Fibroblast of villous mesenchyme (primary cell): ENCODE measurements at regions not wholly inside any gene's neighbourhood (a gene's known extent, or its start where the extent isn't known, plus 50 kb on each side); places are given as distances from the start of the nearest gene placed in this dataset.
A peak's percentile ranks its signal among the peaks of the same experiment; 100 is the strongest.

Source experiments
- DNase-seq: peaks from one replicate; pipeline ENCODE4 v3.0.0-alpha.2; 2010; ENCODE audit warnings: low read depth
- H3K4me3 ChIP-seq: 2 replicates; pipeline ENCODE4 v1.5.1; 2011; ENCODE audit warnings: low read depth, mild to moderate bottlenecking, low read length
- TF ChIP-seq, protein P1 (sequence below): IDR thresholded peaks from 2 replicates; pipeline ENCODE4 v1.5.1; 2012; ENCODE audit warnings: low read depth, mild to moderate bottlenecking, low read length; ENCODE audit not compliant: insufficient read depth

DNA sequence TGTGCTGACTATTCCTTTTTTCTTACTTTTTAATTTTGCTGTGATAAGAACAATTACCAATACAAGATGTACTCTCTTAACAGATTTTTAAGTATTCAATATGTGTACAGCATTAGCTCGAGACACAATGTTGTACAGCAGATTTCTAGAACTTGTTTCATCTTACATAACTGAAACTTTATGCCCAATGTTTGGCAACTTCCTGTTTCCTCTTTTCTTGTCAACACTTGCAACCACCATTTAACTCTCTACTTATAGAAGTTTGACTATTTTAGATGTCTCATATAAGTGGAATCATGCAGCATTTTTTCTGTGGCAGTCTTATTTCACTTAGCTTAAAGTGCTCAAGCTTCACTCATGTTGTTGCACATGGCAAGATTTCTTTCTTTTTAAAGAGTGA, 1426.8 kb downstream of the SLITRK5 start:
- TF ChIP-seq, protein P1, sequence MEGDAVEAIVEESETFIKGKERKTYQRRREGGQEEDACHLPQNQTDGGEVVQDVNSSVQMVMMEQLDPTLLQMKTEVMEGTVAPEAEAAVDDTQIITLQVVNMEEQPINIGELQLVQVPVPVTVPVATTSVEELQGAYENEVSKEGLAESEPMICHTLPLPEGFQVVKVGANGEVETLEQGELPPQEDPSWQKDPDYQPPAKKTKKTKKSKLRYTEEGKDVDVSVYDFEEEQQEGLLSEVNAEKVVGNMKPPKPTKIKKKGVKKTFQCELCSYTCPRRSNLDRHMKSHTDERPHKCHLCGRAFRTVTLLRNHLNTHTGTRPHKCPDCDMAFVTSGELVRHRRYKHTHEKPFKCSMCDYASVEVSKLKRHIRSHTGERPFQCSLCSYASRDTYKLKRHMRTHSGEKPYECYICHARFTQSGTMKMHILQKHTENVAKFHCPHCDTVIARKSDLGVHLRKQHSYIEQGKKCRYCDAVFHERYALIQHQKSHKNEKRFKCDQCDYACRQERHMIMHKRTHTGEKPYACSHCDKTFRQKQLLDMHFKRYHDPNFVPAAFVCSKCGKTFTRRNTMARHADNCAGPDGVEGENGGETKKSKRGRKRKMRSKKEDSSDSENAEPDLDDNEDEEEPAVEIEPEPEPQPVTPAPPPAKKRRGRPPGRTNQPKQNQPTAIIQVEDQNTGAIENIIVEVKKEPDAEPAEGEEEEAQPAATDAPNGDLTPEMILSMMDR, result no peak
- no peak overlapping the region for H3K4me3 ChIP-seq
- DNase-seq, result no peak

DNA sequence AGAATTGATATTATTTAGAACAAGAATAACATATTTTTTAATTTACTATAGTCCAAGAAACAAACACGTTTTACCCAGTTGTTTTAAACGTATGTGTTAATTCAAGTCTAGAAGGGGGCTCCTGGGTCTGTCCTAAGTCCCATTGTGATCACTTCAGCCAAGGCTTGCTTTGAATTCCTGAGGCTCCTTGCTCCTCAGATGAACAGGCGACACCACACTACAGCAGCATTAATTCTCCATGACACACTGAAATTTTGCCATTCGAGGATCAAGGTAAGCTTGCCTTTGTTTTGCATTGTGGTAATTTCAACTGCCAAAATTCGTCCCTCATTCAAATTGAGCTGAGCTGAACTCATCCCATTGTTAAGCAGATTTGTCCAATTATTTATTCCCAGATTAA, 1442.6 kb downstream of the SLITRK5 start:
- TF ChIP-seq, protein P1, result no peak
- no peak for DNase-seq
- H3K4me3 ChIP-seq, result no peak overlapping the region

DNA sequence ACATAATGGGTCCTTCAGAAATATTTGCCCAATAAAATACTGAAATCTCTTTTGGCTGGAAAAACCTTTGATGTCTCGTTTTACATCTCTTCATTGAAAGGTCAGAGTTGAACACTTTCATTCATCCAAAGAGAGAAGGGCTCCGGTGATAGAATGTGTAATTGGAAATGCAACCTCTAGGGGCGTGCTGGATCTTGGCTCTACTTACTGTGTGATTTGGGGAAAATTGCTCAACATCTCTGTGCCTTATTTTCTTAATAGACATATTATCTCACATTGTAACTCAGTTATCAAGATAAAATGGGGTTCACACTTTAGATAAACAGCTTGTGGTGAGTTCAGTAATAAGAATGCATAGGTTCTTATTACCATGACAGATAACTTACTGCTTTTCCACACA, 1444.1 kb downstream of the SLITRK5 start:
- TF ChIP-seq, protein P1, result peak; percentile 6
- no peak overlapping the region for H3K4me3 ChIP-seq
- DNase-seq, result no peak

DNA sequence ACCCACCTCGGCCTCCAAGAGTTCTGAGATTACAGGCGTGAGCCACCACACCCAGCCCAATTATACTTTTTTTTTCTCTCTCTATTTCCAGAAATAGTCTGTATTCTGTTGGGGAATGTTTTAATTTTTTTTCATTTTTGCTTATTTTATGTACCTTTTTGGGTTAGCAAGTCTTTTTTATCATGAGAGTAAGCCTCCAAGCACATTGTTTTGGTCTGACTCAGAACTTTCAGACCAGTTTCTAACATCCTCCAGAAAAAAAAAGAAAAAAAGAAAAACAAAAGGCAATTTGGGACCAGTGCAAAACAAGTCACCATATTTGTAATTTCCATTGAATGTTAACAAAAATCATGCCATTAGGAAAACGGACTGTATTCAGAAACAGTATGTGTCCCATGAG, 1465.5 kb downstream of the SLITRK5 start:
- H3K4me3 ChIP-seq, result no peak overlapping the region
- no peak for DNase-seq
- TF ChIP-seq, protein P1, result no peak

DNA sequence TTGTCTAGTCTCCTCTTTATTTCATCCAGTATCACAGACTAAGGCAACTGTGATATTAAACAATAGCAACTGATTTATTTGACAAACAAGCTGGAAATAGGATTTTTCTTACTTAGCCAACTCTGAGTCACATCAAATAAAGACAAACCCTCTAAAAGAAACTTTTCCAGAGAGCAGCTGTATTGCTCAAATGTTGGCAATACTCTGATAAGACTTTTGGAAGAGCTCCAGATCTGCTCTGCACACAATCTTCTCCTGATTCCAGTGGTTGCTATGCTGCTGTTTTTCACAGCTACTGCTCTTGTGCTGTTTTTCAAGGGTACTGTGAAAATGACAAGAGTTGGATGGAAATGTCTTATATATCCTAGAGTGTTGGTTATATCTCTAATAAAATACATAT, 1479.2 kb downstream of the SLITRK5 start:
- DNase-seq, result peak; percentile 47
- no peak overlapping the region for H3K4me3 ChIP-seq
- TF ChIP-seq, protein P1, result no peak

DNA sequence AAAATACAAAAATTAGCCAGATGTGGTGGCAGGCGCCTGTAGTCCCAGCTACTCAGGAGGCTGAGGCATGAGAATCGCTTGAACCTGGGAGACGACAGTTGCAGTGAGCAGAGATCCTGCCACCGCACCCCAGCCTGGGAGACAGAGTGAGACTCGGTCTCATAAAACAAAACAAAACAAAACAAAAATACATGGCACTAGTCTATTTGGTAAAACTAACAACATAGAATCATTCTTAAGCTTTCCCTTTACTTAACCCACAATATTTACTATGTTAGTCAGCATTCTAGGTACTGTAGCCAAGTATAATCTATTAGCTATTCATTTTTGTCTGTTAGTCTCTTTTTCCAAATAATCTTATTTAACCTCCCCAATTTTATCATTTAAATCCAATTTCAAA, 1482.8 kb downstream of the SLITRK5 start:
- no peak for DNase-seq
- TF ChIP-seq, protein P1, result no peak
- no peak overlapping the region for H3K4me3 ChIP-seq

DNA sequence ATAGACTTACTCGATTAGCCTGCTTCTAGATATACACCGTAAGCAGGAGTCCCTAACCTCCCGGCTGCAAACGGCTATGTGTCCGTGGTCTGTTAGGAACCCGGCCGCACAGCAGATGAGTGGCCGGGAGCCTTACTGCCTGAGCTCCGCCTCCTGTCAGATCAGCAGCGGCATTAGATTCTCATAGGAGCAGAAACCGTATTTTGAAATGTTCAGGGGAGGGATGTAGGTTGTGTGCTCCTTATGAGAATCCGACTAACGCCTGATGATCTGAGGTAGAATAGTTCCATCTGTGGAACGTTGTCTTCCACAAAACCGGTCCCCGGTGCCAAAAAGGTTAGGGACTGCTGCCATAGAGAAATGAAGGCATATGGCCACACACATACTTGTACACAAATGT, 1491.9 kb downstream of the SLITRK5 start:
- H3K4me3 ChIP-seq, result peak overlapping the region; percentile 50
- TF ChIP-seq, protein P1, result no peak
- DNase-seq, result peak; percentile 57
